ENCODE measurements at regions not wholly inside any gene's neighbourhood (a gene's known extent, or its start where the extent isn't known, plus 50 kb on each side); places are given as distances from the start of the nearest gene placed in this dataset.

- Histone ChIP-seq H4K20me1 (ENCODE audit: control insufficient read depth, insufficient read depth, low read depth, low read length) (no peaks in the 10 kb centered on the region), H3K9me3 (ENCODE audit: control insufficient read depth, insufficient read depth, low read length) (no peaks in the 10 kb centered on the region), H3K79me2 (ENCODE audit: control insufficient read depth, low read length) (no peaks in the 10 kb centered on the region), H3K4me3 (ENCODE audit: low read length) (no peak overlapping the region), H3K9me2 (replicated peaks; ENCODE audit: control insufficient read depth, low read length) (no peaks in the 10 kb centered on the region), H3K4me1 (ENCODE audit: control insufficient read depth, low read length) (peaks cover 3% of the 10 kb centered on the region; the same call in 1 of the 2 replicates), H3K27me3 (ENCODE audit: control insufficient read depth, low read length) (peaks cover 15% of the 10 kb centered on the region; the same call in 1 of the 2 replicates), H3K4me2 (ENCODE audit: low read length) (no peak overlapping the region), H3K36me3 (ENCODE audit: control insufficient read depth, low read length) (no peaks in the 10 kb centered on the region), H3F3A (ENCODE audit: control insufficient read depth, insufficient read depth) (no peaks in the 10 kb centered on the region), H3K27ac (ENCODE audit: low read depth, low read length) (no peak overlapping the region)
- TF ChIP-seq EZH2phosphoT487 (IDR thresholded peaks at IDR 0.05; ENCODE audit: borderline replicate concordance, low read length) (no peak), CTCF (IDR thresholded peaks at IDR 0.05; ENCODE audit: low read depth, low read length, poor library complexity, severe bottlenecking) (no peak)
These were observed 60.3 kb upstream of the SPATA13 start for GRCh38 chr13:24100188-24100587.

- TF ChIP-seq CTCF (IDR thresholded peaks at IDR 0.05; ENCODE audit: low read depth, low read length, poor library complexity, severe bottlenecking) (no peak), EZH2phosphoT487 (IDR thresholded peaks at IDR 0.05; ENCODE audit: borderline replicate concordance, low read length) (no peak)
- H3K4me2 ChIP-seq (ENCODE audit: low read length) = no peak overlapping the region
- H3K9me2 ChIP-seq (replicated peaks; ENCODE audit: control insufficient read depth, low read length) = no peaks in the 10 kb centered on the region
- H3K79me2 ChIP-seq (ENCODE audit: control insufficient read depth, low read length) = no peaks in the 10 kb centered on the region
- H3F3A ChIP-seq (ENCODE audit: control insufficient read depth, insufficient read depth) = no peaks in the 10 kb centered on the region
- no peak overlapping the region for H3K4me3 ChIP-seq (ENCODE audit: low read length)
- no peak overlapping the region for H3K27ac ChIP-seq (ENCODE audit: low read depth, low read length)
- no peaks in the 10 kb centered on the region for H4K20me1 ChIP-seq (ENCODE audit: control insufficient read depth, insufficient read depth, low read depth, low read length)
- H3K9me3 ChIP-seq (ENCODE audit: control insufficient read depth, insufficient read depth, low read length) = no peaks in the 10 kb centered on the region
- H3K27me3 ChIP-seq (ENCODE audit: control insufficient read depth, low read length) = peaks cover 15% of the 10 kb centered on the region; the same call in 1 of the 2 replicates
- H3K36me3 ChIP-seq (ENCODE audit: control insufficient read depth, low read length) = no peaks in the 10 kb centered on the region
- peaks cover 3% of the 10 kb centered on the region; the same call in 1 of the 2 replicates for H3K4me1 ChIP-seq (ENCODE audit: control insufficient read depth, low read length)
These were observed 56.6 kb upstream of the SPATA13 start for GRCh38 chr13:24103782-24104372.

GRCh38 chr13:24104723-24105122 lies 55.8 kb upstream of the SPATA13 start:
- Histone ChIP-seq H3K9me2 (replicated peaks; ENCODE audit: control insufficient read depth, low read length) (no peaks in the 10 kb centered on the region), H3F3A (ENCODE audit: control insufficient read depth, insufficient read depth) (no peaks in the 10 kb centered on the region), H3K79me2 (ENCODE audit: control insufficient read depth, low read length) (no peaks in the 10 kb centered on the region), H3K27me3 (ENCODE audit: control insufficient read depth, low read length) (peaks cover 15% of the 10 kb centered on the region; the same call in 1 of the 2 replicates), H3K9me3 (ENCODE audit: control insufficient read depth, insufficient read depth, low read length) (no peaks in the 10 kb centered on the region), H3K4me3 (ENCODE audit: low read length) (no peak overlapping the region), H3K4me2 (ENCODE audit: low read length) (no peak overlapping the region), H3K4me1 (ENCODE audit: control insufficient read depth, low read length) (peaks cover 3% of the 10 kb centered on the region; the same call in 1 of the 2 replicates), H4K20me1 (ENCODE audit: control insufficient read depth, insufficient read depth, low read depth, low read length) (no peaks in the 10 kb centered on the region), H3K36me3 (ENCODE audit: control insufficient read depth, low read length) (no peaks in the 10 kb centered on the region), H3K27ac (ENCODE audit: low read depth, low read length) (no peak overlapping the region)
- TF ChIP-seq CTCF (IDR thresholded peaks at IDR 0.05; ENCODE audit: low read depth, low read length, poor library complexity, severe bottlenecking) = no peak
- no peak for TF ChIP-seq EZH2phosphoT487 (IDR thresholded peaks at IDR 0.05; ENCODE audit: borderline replicate concordance, low read length)
